ENCODE measurements at regions not wholly inside any gene's neighbourhood (a gene's known extent, or its start where the extent isn't known, plus 50 kb on each side); places are given as distances from the start of the nearest gene placed in this dataset.

GRCh38 chr6:91751526-91751925 is 1164.7 kb upstream of the MAP3K7 start:
- no peak for ATAC-seq

GRCh38 chr6:91744566-91744965 is 1157.7 kb upstream of the MAP3K7 start:
- no peak for ATAC-seq

- ATAC-seq, result no peak
Observed at GRCh38 chr6:91743756-91744155, 1156.9 kb upstream of the MAP3K7 start.

GRCh38 chr6:91731939-91732338 is 1145.1 kb upstream of the MAP3K7 start:
- ATAC-seq, result no peak

- no peak for ATAC-seq
Observed at GRCh38 chr6:91730710-91731109, 1143.8 kb upstream of the MAP3K7 start.

- no peak for ATAC-seq
Observed at GRCh38 chr6:91720324-91720723, 1133.5 kb upstream of the MAP3K7 start.

GRCh38 chr6:91719414-91719813 is 1132.5 kb upstream of the MAP3K7 start:
- no peak for ATAC-seq

GRCh38 chr6:91718198-91718597 is 1131.3 kb upstream of the MAP3K7 start:
- ATAC-seq, result no peak

- ATAC-seq, result no peak
Observed at GRCh38 chr6:91717094-91717493, 1130.2 kb upstream of the MAP3K7 start.

GRCh38 chr6:91716361-91716760 is 1129.5 kb upstream of the MAP3K7 start:
- no peak for ATAC-seq

GRCh38 chr6:91715171-91715805 is 1128.4 kb upstream of the MAP3K7 start:
- ATAC-seq, result no peak

GRCh38 chr6:91713911-91714310 is 1127.0 kb upstream of the MAP3K7 start:
- no peak for ATAC-seq

GRCh38 chr6:91711518-91711917 is 1124.6 kb upstream of the MAP3K7 start:
- ATAC-seq, result no peak

- no peak for ATAC-seq
Observed at GRCh38 chr6:91710342-91710741, 1123.5 kb upstream of the MAP3K7 start.

GRCh38 chr6:91708534-91708933 is 1121.7 kb upstream of the MAP3K7 start:
- ATAC-seq, result no peak

- ATAC-seq, result peak in 1 of 2 donors; percentile 9
Observed at GRCh38 chr6:91705646-91706045, 1118.8 kb upstream of the MAP3K7 start.

- no peak for ATAC-seq
Observed at GRCh38 chr6:91704531-91704930, 1117.7 kb upstream of the MAP3K7 start.

- no peak for ATAC-seq
Observed at GRCh38 chr6:91697010-91697695, 1110.3 kb upstream of the MAP3K7 start.

- ATAC-seq, result no peak
Observed at GRCh38 chr6:91695221-91695620, 1108.3 kb upstream of the MAP3K7 start.

GRCh38 chr6:91694016-91694654 is 1107.3 kb upstream of the MAP3K7 start:
- no peak for ATAC-seq

- no peak for ATAC-seq
Observed at GRCh38 chr6:91691449-91691848, 1104.6 kb upstream of the MAP3K7 start.

- ATAC-seq, result no peak
Observed at GRCh38 chr6:91683240-91683639, 1096.4 kb upstream of the MAP3K7 start.

GRCh38 chr6:91681296-91681695 is 1094.4 kb upstream of the MAP3K7 start:
- ATAC-seq, result no peak

All from activated CD4-positive, CD25-positive, alpha-beta regulatory T cell treated with anti-CD3 and anti-CD28 coated beads, Interleukin-2, amount 50 U/mL, for 24 hours (primary cell).